PFSK-1 (cell line): ENCODE measurements at regions not wholly inside any gene's neighbourhood (a gene's known extent, or its start where the extent isn't known, plus 50 kb on each side); places are given as distances from the start of the nearest gene placed in this dataset.

Experiments used
- FOXP2 ChIP-seq: optimal IDR thresholded peaks from 2 replicates; pipeline ENCODE3; 2011; ENCODE audit warnings: borderline replicate concordance, control low read depth, inconsistent platforms; ENCODE audit not compliant: insufficient read depth; ENCODE audit errors: extremely low read length, extremely low read depth
- POLR2AphosphoS5 ChIP-seq: IDR thresholded peaks from 2 replicates; pipeline ENCODE4 v1.6.1; 2012; ENCODE audit warnings: low read depth, mild to moderate bottlenecking, control low read depth, low read length, moderate library complexity
- REST ChIP-seq, 2 experiments: IDR thresholded peaks; 2 replicates each; pipeline versions ENCODE4 v1.6.1 to v1.8.0; 2011 to 2012; ENCODE audit warnings: low read depth in 2 of 2, low read length in 2 of 2, control low read depth in 1 of 2, inconsistent platforms in 1 of 2, mild to moderate bottlenecking in 1 of 2, moderate library complexity in 1 of 2; ENCODE audit not compliant: insufficient read depth in 1 of 2
- SIN3A ChIP-seq: IDR thresholded peaks from 2 replicates; pipeline ENCODE4 v1.6.1; 2012; ENCODE audit warnings: mild to moderate bottlenecking, low read length, moderate library complexity, borderline replicate concordance; ENCODE audit not compliant: insufficient read depth
- TAF1 ChIP-seq: IDR thresholded peaks from 2 replicates; pipeline ENCODE4 v1.6.1; 2012; ENCODE audit warnings: low read length, control low read depth, borderline replicate concordance; ENCODE audit not compliant: insufficient read depth

- no peak for TF ChIP-seq FOXP2
Observed at GRCh38 chr9:90033028-90033650, 428.3 kb downstream of the GADD45G start.

GRCh38 chr9:90034071-90034470 is 429.3 kb downstream of the GADD45G start:
- no peak for TF ChIP-seq FOXP2
- TF ChIP-seq REST (IDR thresholded peaks at IDR 0.05; ENCODE audit: insufficient read depth in 1 of 2, low read depth in 2 of 2, low read length in 2 of 2): no peak
- no peak for TF ChIP-seq SIN3A
- no peak for TF ChIP-seq POLR2AphosphoS5
- no peak for TF ChIP-seq TAF1

GRCh38 chr9:90035471-90035870 is 430.7 kb downstream of the GADD45G start:
- TF ChIP-seq TAF1: no peak
- no peak for TF ChIP-seq SIN3A
- TF ChIP-seq POLR2AphosphoS5: no peak
- no peak for TF ChIP-seq FOXP2
- TF ChIP-seq REST (IDR thresholded peaks at IDR 0.05; ENCODE audit: insufficient read depth in 1 of 2, low read depth in 2 of 2, low read length in 2 of 2): no peak

- TF ChIP-seq POLR2AphosphoS5 (no peak), REST (IDR thresholded peaks at IDR 0.05; ENCODE audit: insufficient read depth in 1 of 2, low read depth in 2 of 2, low read length in 2 of 2) (no peak), TAF1 (no peak), SIN3A (no peak), FOXP2 (no peak)
Observed at GRCh38 chr9:90037146-90037797, 432.5 kb downstream of the GADD45G start.

- TF ChIP-seq REST (IDR thresholded peaks at IDR 0.05; ENCODE audit: insufficient read depth in 1 of 2, low read depth in 2 of 2, low read length in 2 of 2): no peak
- no peak for TF ChIP-seq POLR2AphosphoS5
- TF ChIP-seq FOXP2: no peak
- no peak for TF ChIP-seq SIN3A
- TF ChIP-seq TAF1: no peak
Observed at GRCh38 chr9:90038763-90039162, 434.0 kb downstream of the GADD45G start.
